Right lobe of liver (tissue), 4 donors: ENCODE measurements at regions not wholly inside any gene's neighbourhood (a gene's known extent, or its start where the extent isn't known, plus 50 kb on each side); places are given as distances from the start of the nearest gene placed in this dataset.

Experiments
- POLR2A ChIP-seq: fragments of 450-650 bp; IDR thresholded peaks from one replicate; pipeline ENCODE4 v1.6.1; 2017; ENCODE audit warnings: antibody characterized with exemption, mild to moderate bottlenecking
- TF ChIP-seq, protein P1 (sequence below), 4 donors: fragments of 200-600 bp in 3 of 4; fragments of 450-650 bp in 1 of 4; IDR thresholded peaks; one replicate each; pipeline versions ENCODE4 v1.5.1 to v1.8.0; 2016 to 2022; ENCODE audit warnings: antibody characterized with exemption in 4 of 4, mild to moderate bottlenecking in 2 of 4
- donor health status: DM: no; HTN: no; CAD: no.
- donor health status: DM: no; HTN: no; CAD: no.
- donor health status: DM: no; HTN: yes; CAD: no.

DNA sequence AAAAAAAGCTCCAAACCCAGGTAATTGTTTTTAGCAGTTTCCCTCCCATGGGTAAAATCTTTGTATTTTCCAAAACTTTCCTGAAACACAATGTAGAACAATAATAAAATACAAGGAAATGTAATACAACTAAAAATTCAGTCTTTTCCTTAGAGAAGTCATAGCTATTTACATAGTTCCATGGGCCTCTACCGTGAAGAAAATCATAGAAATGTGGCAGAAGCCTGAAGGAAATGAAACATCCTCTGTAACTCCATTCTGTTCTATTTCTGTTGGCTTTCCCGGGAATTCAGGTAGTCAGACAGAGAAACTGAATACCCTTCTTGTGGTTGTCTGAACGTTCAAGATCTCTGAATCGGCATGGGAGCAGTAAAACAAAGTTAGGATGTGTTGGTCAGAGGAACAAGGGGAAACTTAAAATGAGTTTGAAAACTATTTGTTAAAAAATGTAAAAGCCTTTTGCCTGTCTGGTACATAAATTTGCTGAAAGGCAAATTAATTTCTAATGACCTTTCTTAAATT, 202.4 kb upstream of the ZNF608 start:
- no peak for TF ChIP-seq POLR2A
- TF ChIP-seq, protein P1, sequence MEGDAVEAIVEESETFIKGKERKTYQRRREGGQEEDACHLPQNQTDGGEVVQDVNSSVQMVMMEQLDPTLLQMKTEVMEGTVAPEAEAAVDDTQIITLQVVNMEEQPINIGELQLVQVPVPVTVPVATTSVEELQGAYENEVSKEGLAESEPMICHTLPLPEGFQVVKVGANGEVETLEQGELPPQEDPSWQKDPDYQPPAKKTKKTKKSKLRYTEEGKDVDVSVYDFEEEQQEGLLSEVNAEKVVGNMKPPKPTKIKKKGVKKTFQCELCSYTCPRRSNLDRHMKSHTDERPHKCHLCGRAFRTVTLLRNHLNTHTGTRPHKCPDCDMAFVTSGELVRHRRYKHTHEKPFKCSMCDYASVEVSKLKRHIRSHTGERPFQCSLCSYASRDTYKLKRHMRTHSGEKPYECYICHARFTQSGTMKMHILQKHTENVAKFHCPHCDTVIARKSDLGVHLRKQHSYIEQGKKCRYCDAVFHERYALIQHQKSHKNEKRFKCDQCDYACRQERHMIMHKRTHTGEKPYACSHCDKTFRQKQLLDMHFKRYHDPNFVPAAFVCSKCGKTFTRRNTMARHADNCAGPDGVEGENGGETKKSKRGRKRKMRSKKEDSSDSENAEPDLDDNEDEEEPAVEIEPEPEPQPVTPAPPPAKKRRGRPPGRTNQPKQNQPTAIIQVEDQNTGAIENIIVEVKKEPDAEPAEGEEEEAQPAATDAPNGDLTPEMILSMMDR (IDR thresholded peaks at IDR 0.05): no peak
